SK-N-SH (cell line): ENCODE measurements at regions not wholly inside any gene's neighbourhood (a gene's known extent, or its start where the extent isn't known, plus 50 kb on each side); places are given as distances from the start of the nearest gene placed in this dataset.

ENCODE experiments used
- CTCF ChIA-PET: fragments of 300-600, 350-600 bp; formaldehyde crosslinking; extraction: SDS; loops from one replicate; lab custom pipeline; 2021; lab: Yijun Ruan, JAX
- POLR2A ChIA-PET: fragments of 350-600 bp; sonication (Branson Sonifier 250); formaldehyde crosslinking; extraction: SDS; loops from one replicate; lab custom pipeline; 2020; ENCODE audit warnings: antibody characterized with exemption, inconsistent platforms; lab: Yijun Ruan, JAX
- DNase-seq: peaks from one replicate; pipeline ENCODE4 v3.0.0; 2012
- H2AFZ ChIP-seq: fragments of 200-600 bp; sonication (generic); 2 replicates; pipeline ENCODE4 v1.8.1; 2016; ENCODE audit warnings: antibody characterized with exemption, mild to moderate bottlenecking, low read depth
- H3F3A ChIP-seq: fragments of 200-600 bp; sonication (generic); replicated peaks from 2 replicates; pipeline ENCODE3; 2016; ENCODE audit warnings: antibody characterized with exemption, mild to moderate bottlenecking; ENCODE audit not compliant: insufficient read depth
- H3K27ac ChIP-seq, 2 experiments: fragments of 200-500 bp in 1 of 2; fragments of 200-600 bp in 1 of 2; sonication (Bioruptor generic) in 1 of 2; sonication (generic), shearing (Covaris generic) in 1 of 2; 2 replicates each; pipeline versions ENCODE4 v1.5.1 to v1.6.1; 2014 to 2016; ENCODE audit warnings: low read depth in 2 of 2, inconsistent platforms in 1 of 2, low read length in 1 of 2, mild to moderate bottlenecking in 1 of 2, mixed read lengths in 1 of 2
- H3K27me3 ChIP-seq: fragments of 200-600 bp; sonication (generic), shearing (Covaris generic); 2 replicates; pipeline ENCODE4 v1.6.1; 2016; ENCODE audit warnings: mixed run types; ENCODE audit not compliant: insufficient read depth
- H3K36me3 ChIP-seq, 2 experiments: fragments of 200-500 bp in 1 of 2; fragments of 200-600 bp in 1 of 2; sonication (Bioruptor generic) in 1 of 2; sonication (generic) in 1 of 2; replicated peaks in 1 of 2; 2 replicates each; pipeline versions ENCODE3 to v1.5.1; 2014 to 2016; ENCODE audit warnings: low read length in 1 of 2, mild to moderate bottlenecking in 1 of 2; ENCODE audit not compliant: insufficient read depth in 2 of 2, control insufficient read depth in 1 of 2
- H3K4me1 ChIP-seq, 2 experiments: fragments of 200-500 bp in 1 of 2; fragments of 200-600 bp in 1 of 2; sonication (Bioruptor generic) in 1 of 2; sonication (generic), shearing (Covaris generic) in 1 of 2; 2 replicates each; pipeline versions ENCODE4 v1.5.1 to v1.6.1; 2014 to 2016; ENCODE audit warnings: low read depth in 1 of 2, low read length in 1 of 2, mixed run types in 1 of 2; ENCODE audit not compliant: insufficient read depth in 2 of 2, control insufficient read depth in 1 of 2
- H3K4me2 ChIP-seq: fragments of 200-600 bp; sonication (generic), shearing (Covaris generic); 2 replicates; pipeline ENCODE4 v1.6.1; 2017; ENCODE audit warnings: mixed run types
- H3K4me3 ChIP-seq, 2 experiments: fragments of 200-500 bp in 1 of 2; fragments of 200-600 bp in 1 of 2; sonication (Bioruptor generic) in 1 of 2; sonication (generic), shearing (Covaris generic) in 1 of 2; 2 replicates each; pipeline versions ENCODE4 v1.5.1 to v1.8.1; 2014 to 2016; ENCODE audit warnings: low read depth in 2 of 2, inconsistent platforms in 1 of 2, low read length in 1 of 2, mild to moderate bottlenecking in 1 of 2, mixed read lengths in 1 of 2, moderate library complexity in 1 of 2
- H3K79me2 ChIP-seq: fragments of 200-600 bp; sonication (generic); 2 replicates; pipeline ENCODE4 v1.8.1; 2017; ENCODE audit warnings: mild to moderate bottlenecking; ENCODE audit not compliant: insufficient read depth
- H3K9ac ChIP-seq: fragments of 200-600 bp; sonication (generic); 2 replicates; pipeline ENCODE4 v1.6.1; 2017; ENCODE audit warnings: mixed run types
- H3K9me2 ChIP-seq: fragments of 200-600 bp; sonication (generic); 2 replicates; pipeline ENCODE4 v1.6.1; 2017; ENCODE audit warnings: mixed run types
- H3K9me3 ChIP-seq: fragments of 200-600 bp; sonication (generic); 2 replicates; pipeline ENCODE4 v1.6.1; 2017; ENCODE audit warnings: mixed run types, mild to moderate bottlenecking, moderate library complexity
- H4K20me1 ChIP-seq: fragments of 200-600 bp; sonication (generic); 2 replicates; pipeline ENCODE4 v1.6.1; 2017; ENCODE audit warnings: mild to moderate bottlenecking, mixed run types; ENCODE audit not compliant: insufficient read depth
- EZH2phosphoT487 ChIP-seq: fragments of 200-600 bp; sonication (generic); IDR thresholded peaks from 2 replicates; pipeline ENCODE4 v1.6.1; 2017; ENCODE audit warnings: low read depth, mixed run types, mild to moderate bottlenecking, antibody characterized with exemption, moderate library complexity, borderline replicate concordance
- FOXM1 ChIP-seq: IDR thresholded peaks from 2 replicates; pipeline ENCODE4 v1.4.0; 2012; ENCODE audit warnings: low read depth, mild to moderate bottlenecking
- GATA2 ChIP-seq: sonication (generic); formaldehyde crosslinking; IDR thresholded peaks from 2 replicates; pipeline ENCODE4 v1.5.0; 2020; ENCODE audit warnings: mild to moderate bottlenecking, missing genetic modification reagents
- JUND ChIP-seq: IDR thresholded peaks from 2 replicates; pipeline ENCODE4 v1.4.0; 2012
- MAX ChIP-seq: IDR thresholded peaks from 2 replicates; pipeline ENCODE4 v1.4.0; 2012; ENCODE audit warnings: low read depth
- MXI1 ChIP-seq: IDR thresholded peaks from 2 replicates; pipeline ENCODE4 v1.6.1; 2012; ENCODE audit warnings: mild to moderate bottlenecking, low read depth, low read length, improper control_type of control experiment
- NRF1 ChIP-seq: IDR thresholded peaks from 2 replicates; pipeline ENCODE4 v1.6.1; 2012; ENCODE audit warnings: low read depth, mild to moderate bottlenecking, low read length
- PBX3 ChIP-seq: IDR thresholded peaks from 2 replicates; pipeline ENCODE4; 2012
- POLR2AphosphoS5 ChIP-seq: IDR thresholded peaks from 2 replicates; pipeline ENCODE4 v1.6.1; 2012; ENCODE audit warnings: low read depth, low read length
- REST ChIP-seq: IDR thresholded peaks from 2 replicates; pipeline ENCODE4 v1.6.1; 2012; ENCODE audit warnings: mild to moderate bottlenecking, low read depth, low read length, moderate library complexity
- RXRA ChIP-seq: IDR thresholded peaks from 2 replicates; pipeline ENCODE4 v1.4.0; 2012; ENCODE audit warnings: low read depth, mild to moderate bottlenecking, borderline replicate concordance
- SIN3A ChIP-seq: IDR thresholded peaks from 2 replicates; pipeline ENCODE4 v1.6.1; 2012; ENCODE audit warnings: low read depth, mild to moderate bottlenecking, low read length, moderate library complexity, borderline replicate concordance
- SMC3 ChIP-seq: IDR thresholded peaks from 2 replicates; pipeline ENCODE4 v1.6.1; 2012; ENCODE audit warnings: low read depth, low read length, improper control_type of control experiment
- TCF12 ChIP-seq: IDR thresholded peaks from 2 replicates; pipeline ENCODE4 v1.4.0; 2012
- YY1 ChIP-seq: IDR thresholded peaks from 2 replicates; pipeline ENCODE4 v1.4.0; 2012; ENCODE audit warnings: low read depth, mild to moderate bottlenecking
- ZBTB33 ChIP-seq: IDR thresholded peaks from 2 replicates; pipeline ENCODE4 v1.4.0; 2012; ENCODE audit warnings: low read depth, borderline replicate concordance
- WGBS: methylation state at CpG from one replicate; pipeline ENCODE4 v1.1.6; 2017; ENCODE audit warnings: low lambda C conversion rate; 5-methylcytosine and 5-hydroxymethylcytosine counted together

- Histone ChIP-seq H3K4me2 (peak overlapping the region; percentile 39; the same call in 1 of the 2 replicates), H3K9me2 (no peaks in the 10 kb centered on the region), H3K79me2 (no peaks in the 10 kb centered on the region), H3F3A (peaks cover 10% of the 10 kb centered on the region), H3K36me3 (no peaks in the 10 kb centered on the region), H3K4me3 (no peak overlapping the region), H3K27ac (peak overlapping the region; percentile 44 to 97; a peak in 3 of 4 replicates), H4K20me1 (no peaks in the 10 kb centered on the region), H3K9ac (no peak overlapping the region)
- WGBS = 83% methylated on average over 11 of the region's 11 CpGs
- DNase-seq = peak; percentile 51
- TF ChIP-seq YY1 (no peak), REST (no peak), RXRA (no peak), ZBTB33 (no peak), PBX3 (no peak), MAX (no peak), EZH2phosphoT487 (no peak), NRF1 (no peak), POLR2AphosphoS5 (no peak), JUND (no peak), MXI1 (no peak), TCF12 (no peak), GATA2 (CRISPR knock-in tag) (no peak), FOXM1 (no peak), SIN3A (no peak), SMC3 (no peak)
- TF ChIP-seq, all 33 proteins: peak for 0
- H2AFZ ChIP-seq = no peak overlapping the region
- CTCF ChIA-PET = interaction anchor here (0.9 kb wide), 1 partner anchor 144 kb away, joined by 4 read pairs; no protein-coding TSS in a partner anchor
- H3K9me3 ChIP-seq = no peaks in the 10 kb centered on the region
- POLR2A ChIA-PET = no interaction called here
- no peaks in the 10 kb centered on the region for H3K27me3 ChIP-seq
- H3K4me1 ChIP-seq = peaks cover 27 to 68% of the 10 kb centered on the region in 2 experiments
Measured at GRCh38 chr15:70323111-70323851, 225.6 kb upstream of the TLE3 start.
